H1 (cell line): ENCODE measurements at regions not wholly inside any gene's neighbourhood (a gene's known extent, or its start where the extent isn't known, plus 50 kb on each side); places are given as distances from the start of the nearest gene placed in this dataset.

Experiments
- ASH2L ChIP-seq: fragments of 200-600, 300-600 bp; sonication (generic); IDR thresholded peaks from one replicate; pipeline ENCODE4 v1.7.1; 2017; ENCODE audit warnings: low read length
- ATF2 ChIP-seq: IDR thresholded peaks from 2 replicates; pipeline ENCODE4 v1.6.1; 2012; ENCODE audit warnings: low read length, inconsistent platforms
- CREB1 ChIP-seq: IDR thresholded peaks from 2 replicates; pipeline ENCODE4 v1.6.1; 2012; ENCODE audit warnings: inconsistent platforms
- KDM4A ChIP-seq: IDR thresholded peaks from one replicate; pipeline ENCODE4 v1.7.1; 2012; ENCODE audit warnings: low read depth, mild to moderate bottlenecking, moderate library complexity, low read length, inconsistent platforms; ENCODE audit not compliant: severe bottlenecking
- MAFK ChIP-seq: IDR thresholded peaks from 2 replicates; pipeline ENCODE4 v1.6.1; 2012; ENCODE audit warnings: low read depth, mild to moderate bottlenecking, improper control_type of control experiment, low read length
- RFX5 ChIP-seq: IDR thresholded peaks from 2 replicates; pipeline ENCODE4 v1.6.1; 2011; ENCODE audit warnings: low read depth, low read length, improper control_type of control experiment, borderline replicate concordance
- RNF2 ChIP-seq: fragments of 200-900, 300-1000 bp; sonication (generic); IDR thresholded peaks from 2 replicates; pipeline ENCODE4 v1.7.1; 2016; ENCODE audit warnings: borderline replicate concordance, low read depth, mild to moderate bottlenecking, antibody characterized with exemption, low read length; ENCODE audit not compliant: poor library complexity, severe bottlenecking; ENCODE audit errors: missing control alignments

- no peak for TF ChIP-seq MAFK
- no peak for TF ChIP-seq KDM4A
- TF ChIP-seq RNF2, result no peak
- TF ChIP-seq ATF2, result no peak
- no peak for TF ChIP-seq CREB1
- no peak for TF ChIP-seq RFX5
- no peak for TF ChIP-seq ASH2L
These were observed 701.6 kb downstream of the RFPL4B start (continued) for GRCh38 chr6:113048741-113049140.
